Tibial nerve (tissue), 4 donors: ENCODE measurements at regions not wholly inside any gene's neighbourhood (a gene's known extent, or its start where the extent isn't known, plus 50 kb on each side); places are given as distances from the start of the nearest gene placed in this dataset.

ENCODE experiments used
- DNase-seq, 2 donors: peaks; one replicate each; pipeline ENCODE4 v3.0.0-alpha.2; 2019; ENCODE audit warnings: low spot score in 2 of 2
- H3K27ac ChIP-seq, 4 donors: fragments of 200-600 bp; sonication (generic) in 3 of 4; one replicate each; pipeline ENCODE4 v1.5.1; 2017 to 2019; ENCODE audit warnings: mild to moderate bottlenecking in 1 of 4
- H3K27me3 ChIP-seq, 2 donors: fragments of 200-600 bp; sonication (generic) in 1 of 2; one replicate each; pipeline versions ENCODE4 v1.5.1 to v1.6.0; 2017 to 2019
- H3K36me3 ChIP-seq, 3 donors: fragments of 200-600 bp; sonication (generic); one replicate each; pipeline ENCODE4 v1.5.1; 2018 to 2019
- H3K4me1 ChIP-seq, 4 donors: fragments of 200-600 bp; sonication (generic) in 3 of 4; one replicate each; pipeline ENCODE4 v1.5.1; 2017 to 2019
- H3K4me3 ChIP-seq, 4 donors: fragments of 200-600 bp; sonication (generic) in 3 of 4; one replicate each; pipeline ENCODE4 v1.5.1; 2017 to 2019; ENCODE audit warnings: mild to moderate bottlenecking in 1 of 4, moderate library complexity in 1 of 4
- H3K9me3 ChIP-seq, 4 donors: fragments of 200-600 bp; sonication (generic) in 3 of 4; one replicate each; pipeline ENCODE4 v1.5.1; 2017 to 2019
- EP300 ChIP-seq, 2 donors: sonication (generic); formaldehyde crosslinking; IDR thresholded peaks; one replicate each; pipeline ENCODE4 v1.6.1; 2017; ENCODE audit warnings: antibody characterized with exemption in 2 of 2, mild to moderate bottlenecking in 1 of 2
- POLR2A ChIP-seq, 2 donors: fragments of 450-650 bp; IDR thresholded peaks; one replicate each; pipeline ENCODE4 v1.6.1; 2017; ENCODE audit warnings: antibody characterized with exemption in 2 of 2, mild to moderate bottlenecking in 2 of 2, moderate library complexity in 2 of 2
- WGBS, 2 donors: methylation state at CpG; one replicate each; pipeline ENCODE4 v1.1.5; 2018; 5-methylcytosine and 5-hydroxymethylcytosine counted together
- TF ChIP-seq, protein P1 (sequence below), 5 experiments: fragments of 200-600 bp in 3 of 5; fragments of 450-650 bp in 2 of 5; sonication (generic) in 3 of 5; IDR thresholded peaks; one replicate each; pipeline ENCODE4 v1.5.1; 2016 to 2019; ENCODE audit warnings: antibody characterized with exemption in 5 of 5, mild to moderate bottlenecking in 3 of 5, moderate library complexity in 2 of 5

DNA sequence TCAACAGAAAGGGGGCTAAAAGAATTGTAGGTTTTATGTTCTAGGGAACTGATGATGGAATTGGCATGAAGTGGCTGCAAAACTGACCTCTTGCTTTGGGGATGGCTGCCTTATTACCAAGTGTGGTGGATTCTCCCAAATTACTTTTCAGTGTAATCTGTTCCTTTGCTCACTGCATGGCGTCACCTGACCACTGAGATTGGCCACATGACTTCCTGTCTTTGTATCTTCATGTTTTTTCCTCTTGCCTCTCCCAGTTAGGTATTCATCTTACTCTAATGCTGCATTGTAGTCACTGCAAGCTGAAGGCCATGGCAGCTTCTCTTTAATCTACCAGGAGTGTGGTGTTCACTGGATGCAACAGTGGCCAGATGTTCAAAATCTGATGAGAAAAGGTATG is 257.7 kb upstream of the TNP1 start:
- Histone ChIP-seq H3K9me3 (no peaks in the 10 kb centered on the region), H3K36me3 (no peaks in the 10 kb centered on the region), H3K4me3 (no peak overlapping the region), H3K27me3 (no peaks in the 10 kb centered on the region), H3K27ac (no peak overlapping the region), H3K4me1 (no peaks in the 10 kb centered on the region)
- no peak for DNase-seq
- 86 to 95% methylated on average over 1 of the region's 1 CpG for WGBS, 2 donors
- no peak for TF ChIP-seq POLR2A (IDR thresholded peaks at IDR 0.05)
- no peak for TF ChIP-seq EP300 (IDR thresholded peaks at IDR 0.05)
- TF ChIP-seq, protein P1, sequence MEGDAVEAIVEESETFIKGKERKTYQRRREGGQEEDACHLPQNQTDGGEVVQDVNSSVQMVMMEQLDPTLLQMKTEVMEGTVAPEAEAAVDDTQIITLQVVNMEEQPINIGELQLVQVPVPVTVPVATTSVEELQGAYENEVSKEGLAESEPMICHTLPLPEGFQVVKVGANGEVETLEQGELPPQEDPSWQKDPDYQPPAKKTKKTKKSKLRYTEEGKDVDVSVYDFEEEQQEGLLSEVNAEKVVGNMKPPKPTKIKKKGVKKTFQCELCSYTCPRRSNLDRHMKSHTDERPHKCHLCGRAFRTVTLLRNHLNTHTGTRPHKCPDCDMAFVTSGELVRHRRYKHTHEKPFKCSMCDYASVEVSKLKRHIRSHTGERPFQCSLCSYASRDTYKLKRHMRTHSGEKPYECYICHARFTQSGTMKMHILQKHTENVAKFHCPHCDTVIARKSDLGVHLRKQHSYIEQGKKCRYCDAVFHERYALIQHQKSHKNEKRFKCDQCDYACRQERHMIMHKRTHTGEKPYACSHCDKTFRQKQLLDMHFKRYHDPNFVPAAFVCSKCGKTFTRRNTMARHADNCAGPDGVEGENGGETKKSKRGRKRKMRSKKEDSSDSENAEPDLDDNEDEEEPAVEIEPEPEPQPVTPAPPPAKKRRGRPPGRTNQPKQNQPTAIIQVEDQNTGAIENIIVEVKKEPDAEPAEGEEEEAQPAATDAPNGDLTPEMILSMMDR (IDR thresholded peaks at IDR 0.05) = no peak

DNA sequence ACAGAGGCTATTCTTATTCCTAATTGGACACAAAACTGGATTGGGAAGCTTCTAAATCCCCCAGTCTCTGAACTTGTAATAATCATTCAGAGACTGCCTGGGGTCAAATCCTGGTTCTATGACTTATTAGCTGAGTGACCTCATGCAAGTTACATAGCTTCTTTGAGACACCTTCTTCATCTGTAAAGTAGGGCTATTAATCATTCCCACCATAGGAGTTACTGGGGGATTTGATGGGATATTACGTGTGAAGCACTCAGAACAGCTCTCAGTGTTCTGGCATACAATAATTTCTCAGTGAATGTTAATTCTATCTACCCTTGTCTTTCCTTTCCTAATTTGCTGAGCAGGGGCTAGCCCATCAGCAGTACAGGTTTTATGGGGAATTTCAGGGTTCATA is 256.7 kb upstream of the TNP1 start:
- TF ChIP-seq, protein P1 (IDR thresholded peaks at IDR 0.05) = no peak
- TF ChIP-seq POLR2A (IDR thresholded peaks at IDR 0.05) (no peak), EP300 (IDR thresholded peaks at IDR 0.05) (no peak)
- no peaks in the 10 kb centered on the region for H3K4me1 ChIP-seq
- no peak overlapping the region for H3K4me3 ChIP-seq
- DNase-seq = no peak
- WGBS, 2 donors = 88 to 100% methylated on average over 1 of the region's 1 CpG
- no peak overlapping the region for H3K27ac ChIP-seq
- H3K36me3 ChIP-seq = no peaks in the 10 kb centered on the region
- no peaks in the 10 kb centered on the region for H3K9me3 ChIP-seq
- no peaks in the 10 kb centered on the region for H3K27me3 ChIP-seq

DNA sequence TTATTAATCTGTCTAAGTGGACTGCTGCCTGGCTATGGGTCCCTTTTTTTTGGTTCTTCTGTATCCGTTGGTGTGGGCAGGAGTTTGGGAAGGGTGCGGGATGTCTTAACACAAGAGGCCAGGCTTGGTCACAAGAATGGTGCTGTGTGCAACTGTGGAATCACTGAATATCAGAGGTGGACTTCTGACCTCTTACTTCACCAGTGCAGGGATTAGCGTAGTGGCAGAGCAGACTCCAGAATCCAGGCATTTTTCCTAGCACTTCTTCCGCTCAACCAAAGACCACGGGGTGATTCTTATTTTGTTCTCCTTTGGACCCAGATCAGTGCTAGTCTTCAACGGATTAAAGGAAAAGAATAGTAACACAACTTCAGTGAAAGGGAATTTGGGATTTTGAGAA is 254.3 kb upstream of the TNP1 start:
- Histone ChIP-seq H3K4me1 (no peaks in the 10 kb centered on the region), H3K27me3 (no peaks in the 10 kb centered on the region), H3K36me3 (no peaks in the 10 kb centered on the region), H3K27ac (no peak overlapping the region), H3K9me3 (no peaks in the 10 kb centered on the region), H3K4me3 (no peak overlapping the region)
- no peak for DNase-seq
- 76% methylated on average over 6 of the region's 6 CpGs for WGBS, 2 donors
- TF ChIP-seq POLR2A (IDR thresholded peaks at IDR 0.05) (no peak), EP300 (IDR thresholded peaks at IDR 0.05) (no peak)
- TF ChIP-seq, protein P1 (IDR thresholded peaks at IDR 0.05) = no peak

DNA sequence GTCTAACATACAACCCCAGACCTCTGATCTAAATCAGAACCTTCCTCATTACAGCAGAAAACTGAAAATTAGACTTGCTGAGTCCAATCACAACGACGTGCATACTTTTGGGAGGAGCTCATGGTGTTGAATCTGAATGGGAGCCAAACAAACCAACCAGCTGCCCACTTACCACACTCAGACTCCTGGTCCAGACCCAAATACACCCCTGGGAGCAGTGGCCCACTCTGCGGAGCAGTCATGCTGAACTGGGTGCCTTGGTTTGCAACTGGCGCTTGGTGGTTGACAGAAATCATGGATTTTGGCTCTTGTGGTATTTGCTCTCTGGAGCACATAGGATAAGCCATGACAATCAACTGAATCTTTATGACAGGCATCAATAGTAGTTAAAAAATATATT is 253.6 kb upstream of the TNP1 start:
- no peaks in the 10 kb centered on the region for H3K4me1 ChIP-seq
- no peaks in the 10 kb centered on the region for H3K9me3 ChIP-seq
- H3K4me3 ChIP-seq = no peak overlapping the region
- DNase-seq = no peak
- H3K27me3 ChIP-seq = no peaks in the 10 kb centered on the region
- 85 to 93% methylated on average over 4 of the region's 4 CpGs for WGBS, 2 donors
- TF ChIP-seq, protein P1 (IDR thresholded peaks at IDR 0.05) = no peak
- H3K36me3 ChIP-seq = no peaks in the 10 kb centered on the region
- no peak overlapping the region for H3K27ac ChIP-seq

DNA sequence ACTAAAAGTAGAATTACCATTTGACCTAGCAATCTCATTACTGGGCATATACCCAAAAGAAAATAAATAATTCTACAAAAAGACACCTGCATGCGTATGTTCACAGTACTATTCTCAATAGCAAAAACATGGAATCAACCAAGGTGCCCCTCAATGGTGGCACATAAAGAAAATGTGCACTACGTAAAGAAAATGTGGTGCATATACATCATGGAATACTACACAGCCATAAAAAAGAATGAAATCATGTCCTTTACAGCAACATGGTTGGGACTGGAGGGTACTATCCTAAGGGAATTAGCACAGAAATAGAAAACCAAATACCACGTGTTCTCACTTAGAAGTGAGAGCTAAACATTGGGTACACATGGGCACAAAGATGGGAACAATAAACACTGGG is 250.7 kb upstream of the TNP1 start:
- WGBS, 2 donors = 89 to 92% methylated on average over 3 of the region's 3 CpGs
- no peak for DNase-seq
- no peaks in the 10 kb centered on the region for H3K4me1 ChIP-seq
- no peaks in the 10 kb centered on the region for H3K9me3 ChIP-seq
- H3K27ac ChIP-seq = no peak overlapping the region
- H3K4me3 ChIP-seq = no peak overlapping the region
- TF ChIP-seq, protein P1 (IDR thresholded peaks at IDR 0.05) = no peak
- TF ChIP-seq EP300 (IDR thresholded peaks at IDR 0.05) = no peak
- TF ChIP-seq POLR2A (IDR thresholded peaks at IDR 0.05) = no peak
- no peaks in the 10 kb centered on the region for H3K36me3 ChIP-seq
- no peaks in the 10 kb centered on the region for H3K27me3 ChIP-seq
